ENCODE measurements at regions not wholly inside any gene's neighbourhood (a gene's known extent, or its start where the extent isn't known, plus 50 kb on each side); places are given as distances from the start of the nearest gene placed in this dataset.
"Not testable (repeated sequence)": the region's sequence is repeated elsewhere in the genome, so short reads cannot be mapped to it uniquely, and the experiment has no call there.

- H3K27ac ChIP-seq (ENCODE audit: insufficient read depth, low read length, poor library complexity, severe bottlenecking): no peak overlapping the region
- Mint-ChIP-seq H3K27me3 (no peaks in the 10 kb centered on the region), H3K27ac (no peak overlapping the region), H3K36me3 (no peaks in the 10 kb centered on the region), H3K4me3 (no peak overlapping the region), H3K4me1 (peaks cover 0 to 16% (median 11%) of the 10 kb centered on the region in 4 donors), H3K9me3 (peaks cover 0 to 2% (median 0%) of the 10 kb centered on the region in 7 donors)
- DNase-seq (no peak), ATAC-seq (ENCODE audit: low read depth in 2 of 2) (no peak)
- H3K9me3 ChIP-seq (ENCODE audit: control insufficient read depth in 2 of 2, low read length in 2 of 2): no peaks in the 10 kb centered on the region
- no peaks in the 10 kb centered on the region for H3K27me3 ChIP-seq (ENCODE audit: control insufficient read depth, insufficient read depth, low read length)
- H3K36me3 ChIP-seq (ENCODE audit: control insufficient read depth, insufficient read depth, low read length): no peaks in the 10 kb centered on the region
- H3K4me3 ChIP-seq (ENCODE audit: low read depth, low read length): no peak overlapping the region
- H3K4me1 ChIP-seq (ENCODE audit: control insufficient read depth, insufficient read depth, low read length, poor library complexity, severe bottlenecking): peaks cover 7% of the 10 kb centered on the region
Observed at GRCh38 chr13:28607187-28607955, 51.6 kb upstream of the POMP start.

- H3K9me3 Mint-ChIP-seq: peaks cover 0 to 2% (median 0%) of the 10 kb centered on the region in 7 donors
- DNase-seq (no peak), ATAC-seq (ENCODE audit: low read depth in 2 of 2) (no peak)
- peaks cover 0 to 9% (median 8%) of the 10 kb centered on the region in 4 donors for H3K4me1 Mint-ChIP-seq
- H3K27me3 Mint-ChIP-seq: no peaks in the 10 kb centered on the region
- Histone ChIP-seq H3K4me3 (ENCODE audit: low read depth, low read length) (no peak overlapping the region), H3K36me3 (ENCODE audit: control insufficient read depth, insufficient read depth, low read length) (no peaks in the 10 kb centered on the region), H3K27ac (ENCODE audit: insufficient read depth, low read length, poor library complexity, severe bottlenecking) (no peak overlapping the region), H3K9me3 (ENCODE audit: control insufficient read depth in 2 of 2, low read length in 2 of 2) (no peaks in the 10 kb centered on the region), H3K27me3 (ENCODE audit: control insufficient read depth, insufficient read depth, low read length) (no peaks in the 10 kb centered on the region), H3K4me1 (ENCODE audit: control insufficient read depth, insufficient read depth, low read length, poor library complexity, severe bottlenecking) (peaks cover 3% of the 10 kb centered on the region)
- H3K27ac Mint-ChIP-seq: no peak overlapping the region
- H3K4me3 Mint-ChIP-seq: no peak overlapping the region
- no peaks in the 10 kb centered on the region for H3K36me3 Mint-ChIP-seq
Observed at GRCh38 chr13:28606466-28606865, 52.5 kb upstream of the POMP start.

GRCh38 chr13:28605147-28605546 is 53.8 kb upstream of the POMP start:
- H3K4me1 Mint-ChIP-seq; H3K36me3 ChIP-seq (ENCODE audit: control insufficient read depth, insufficient read depth, low read length); H3K27me3 ChIP-seq (ENCODE audit: control insufficient read depth, insufficient read depth, low read length); H3K27ac ChIP-seq (ENCODE audit: insufficient read depth, low read length, poor library complexity, severe bottlenecking); H3K27ac Mint-ChIP-seq; H3K27me3 Mint-ChIP-seq; H3K9me3 Mint-ChIP-seq; H3K4me1 ChIP-seq (ENCODE audit: control insufficient read depth, insufficient read depth, low read length, poor library complexity, severe bottlenecking); ATAC-seq (ENCODE audit: low read depth in 2 of 2); H3K4me3 Mint-ChIP-seq; H3K36me3 Mint-ChIP-seq; H3K4me3 ChIP-seq (ENCODE audit: low read depth, low read length); DNase-seq; H3K9me3 ChIP-seq (ENCODE audit: control insufficient read depth in 2 of 2, low read length in 2 of 2): not testable (repeated sequence)

GRCh38 chr13:28603043-28603664 is 55.8 kb upstream of the POMP start:
- DNase-seq: no peak
- Mint-ChIP-seq H3K27me3 (peaks cover 4% of the 10 kb centered on the region), H3K9me3 (peaks cover 0 to 3% (median 0%) of the 10 kb centered on the region in 7 donors), H3K27ac (no peak overlapping the region), H3K4me3 (no peak overlapping the region), H3K36me3 (no peaks in the 10 kb centered on the region), H3K4me1 (no peaks in the 10 kb centered on the region)
- ATAC-seq (ENCODE audit: low read depth in 2 of 2): no peak
- Histone ChIP-seq H3K4me3 (ENCODE audit: low read depth, low read length) (no peak overlapping the region), H3K27ac (ENCODE audit: insufficient read depth, low read length, poor library complexity, severe bottlenecking) (no peak overlapping the region), H3K36me3 (ENCODE audit: control insufficient read depth, insufficient read depth, low read length) (no peaks in the 10 kb centered on the region), H3K4me1 (ENCODE audit: control insufficient read depth, insufficient read depth, low read length, poor library complexity, severe bottlenecking) (no peaks in the 10 kb centered on the region), H3K9me3 (ENCODE audit: control insufficient read depth in 2 of 2, low read length in 2 of 2) (no peaks in the 10 kb centered on the region), H3K27me3 (ENCODE audit: control insufficient read depth, insufficient read depth, low read length) (no peaks in the 10 kb centered on the region)

GRCh38 chr13:28602580-28602979 is 56.4 kb upstream of the POMP start:
- peaks cover 0 to 3% (median 0%) of the 10 kb centered on the region in 7 donors for H3K9me3 Mint-ChIP-seq
- H3K4me1 Mint-ChIP-seq: no peaks in the 10 kb centered on the region
- H3K36me3 Mint-ChIP-seq: no peaks in the 10 kb centered on the region
- H3K27me3 ChIP-seq (ENCODE audit: control insufficient read depth, insufficient read depth, low read length): no peaks in the 10 kb centered on the region
- no peaks in the 10 kb centered on the region for H3K36me3 ChIP-seq (ENCODE audit: control insufficient read depth, insufficient read depth, low read length)
- H3K27ac ChIP-seq (ENCODE audit: insufficient read depth, low read length, poor library complexity, severe bottlenecking): no peak overlapping the region
- H3K27me3 Mint-ChIP-seq: peaks cover 4% of the 10 kb centered on the region
- ATAC-seq (ENCODE audit: low read depth in 2 of 2): no peak
- no peaks in the 10 kb centered on the region for H3K9me3 ChIP-seq (ENCODE audit: control insufficient read depth in 2 of 2, low read length in 2 of 2)
- no peaks in the 10 kb centered on the region for H3K4me1 ChIP-seq (ENCODE audit: control insufficient read depth, insufficient read depth, low read length, poor library complexity, severe bottlenecking)
- H3K27ac Mint-ChIP-seq: no peak overlapping the region
- H3K4me3 Mint-ChIP-seq: no peak overlapping the region
- DNase-seq: no peak
- no peak overlapping the region for H3K4me3 ChIP-seq (ENCODE audit: low read depth, low read length)

- Mint-ChIP-seq H3K27me3 (peaks cover 4% of the 10 kb centered on the region), H3K4me3 (no peak overlapping the region), H3K9me3 (peaks cover 0 to 3% (median 0%) of the 10 kb centered on the region in 7 donors), H3K4me1 (no peaks in the 10 kb centered on the region), H3K36me3 (no peaks in the 10 kb centered on the region), H3K27ac (no peak overlapping the region)
- ATAC-seq (ENCODE audit: low read depth in 2 of 2) (no peak), DNase-seq (no peak)
- no peak overlapping the region for H3K4me3 ChIP-seq (ENCODE audit: low read depth, low read length)
- no peaks in the 10 kb centered on the region for H3K36me3 ChIP-seq (ENCODE audit: control insufficient read depth, insufficient read depth, low read length)
- no peaks in the 10 kb centered on the region for H3K9me3 ChIP-seq (ENCODE audit: control insufficient read depth in 2 of 2, low read length in 2 of 2)
- H3K4me1 ChIP-seq (ENCODE audit: control insufficient read depth, insufficient read depth, low read length, poor library complexity, severe bottlenecking): no peaks in the 10 kb centered on the region
- H3K27me3 ChIP-seq (ENCODE audit: control insufficient read depth, insufficient read depth, low read length): no peaks in the 10 kb centered on the region
- H3K27ac ChIP-seq (ENCODE audit: insufficient read depth, low read length, poor library complexity, severe bottlenecking): no peak overlapping the region
Observed at GRCh38 chr13:28601581-28601980, 57.3 kb upstream of the POMP start.

GRCh38 chr13:28597641-28598040 is 61.3 kb upstream of the POMP start:
- DNase-seq (no peak), ATAC-seq (ENCODE audit: low read depth in 2 of 2) (no peak)
- H3K27me3 ChIP-seq (ENCODE audit: control insufficient read depth, insufficient read depth, low read length): no peaks in the 10 kb centered on the region
- H3K4me3 ChIP-seq (ENCODE audit: low read depth, low read length): no peak overlapping the region
- H3K27ac ChIP-seq (ENCODE audit: insufficient read depth, low read length, poor library complexity, severe bottlenecking): no peak overlapping the region
- no peaks in the 10 kb centered on the region for H3K4me1 ChIP-seq (ENCODE audit: control insufficient read depth, insufficient read depth, low read length, poor library complexity, severe bottlenecking)
- Mint-ChIP-seq H3K4me1 (no peaks in the 10 kb centered on the region), H3K36me3 (no peaks in the 10 kb centered on the region), H3K4me3 (no peak overlapping the region), H3K9me3 (peaks cover 0 to 3% (median 0%) of the 10 kb centered on the region in 7 donors), H3K27ac (no peak overlapping the region), H3K27me3 (peaks cover 10% of the 10 kb centered on the region)
- no peaks in the 10 kb centered on the region for H3K9me3 ChIP-seq (ENCODE audit: control insufficient read depth in 2 of 2, low read length in 2 of 2)
- H3K36me3 ChIP-seq (ENCODE audit: control insufficient read depth, insufficient read depth, low read length): no peaks in the 10 kb centered on the region

- Histone ChIP-seq H3K27me3 (ENCODE audit: control insufficient read depth, insufficient read depth, low read length) (no peaks in the 10 kb centered on the region), H3K4me1 (ENCODE audit: control insufficient read depth, insufficient read depth, low read length, poor library complexity, severe bottlenecking) (no peaks in the 10 kb centered on the region), H3K4me3 (ENCODE audit: low read depth, low read length) (no peak overlapping the region), H3K36me3 (ENCODE audit: control insufficient read depth, insufficient read depth, low read length) (no peaks in the 10 kb centered on the region), H3K27ac (ENCODE audit: insufficient read depth, low read length, poor library complexity, severe bottlenecking) (no peak overlapping the region), H3K9me3 (ENCODE audit: control insufficient read depth in 2 of 2, low read length in 2 of 2) (no peaks in the 10 kb centered on the region)
- ATAC-seq (ENCODE audit: low read depth in 2 of 2): no peak
- Mint-ChIP-seq H3K4me3 (no peak overlapping the region), H3K4me1 (peaks cover 0 to 6% (median 1%) of the 10 kb centered on the region in 4 donors), H3K9me3 (peaks cover 0 to 2% (median 0%) of the 10 kb centered on the region in 7 donors), H3K27ac (no peak overlapping the region), H3K27me3 (peaks cover 15% of the 10 kb centered on the region), H3K36me3 (no peaks in the 10 kb centered on the region)
- DNase-seq: no peak
Observed at GRCh38 chr13:28590461-28590860, 68.5 kb upstream of the POMP start.

Data from CD4-positive, CD25-positive, alpha-beta regulatory T cell (primary cell).